ENCODE measurements at regions not wholly inside any gene's neighbourhood (a gene's known extent, or its start where the extent isn't known, plus 50 kb on each side); places are given as distances from the start of the nearest gene placed in this dataset.

DNA sequence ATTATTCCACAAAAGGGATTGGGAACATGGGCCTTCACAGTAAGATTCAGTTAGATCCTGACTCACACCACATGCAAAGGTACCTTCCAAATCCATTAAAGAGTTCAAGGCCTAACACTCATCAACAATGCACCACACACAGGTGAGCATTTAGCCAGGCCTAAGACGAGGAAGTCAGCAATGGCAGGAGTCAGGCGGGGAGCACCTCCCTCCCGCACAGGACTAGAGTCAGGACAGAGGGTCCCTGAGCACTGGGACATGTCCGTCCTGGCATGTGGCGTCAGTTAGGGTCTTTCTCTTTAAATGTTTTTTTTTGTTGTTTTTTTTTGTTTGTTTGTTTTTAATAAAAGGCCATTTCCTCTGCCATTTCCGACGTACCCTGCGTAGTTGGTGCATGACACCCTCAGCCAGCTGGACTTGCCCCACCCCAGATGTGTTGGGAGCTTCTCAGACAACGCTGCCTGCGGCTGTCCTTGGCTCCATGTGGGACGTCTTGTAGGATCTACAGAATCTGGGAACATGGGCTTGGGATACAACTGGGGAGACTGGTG lies 1458.6 kb downstream of the BRD1 start:
- TF ChIP-seq, protein P1, sequence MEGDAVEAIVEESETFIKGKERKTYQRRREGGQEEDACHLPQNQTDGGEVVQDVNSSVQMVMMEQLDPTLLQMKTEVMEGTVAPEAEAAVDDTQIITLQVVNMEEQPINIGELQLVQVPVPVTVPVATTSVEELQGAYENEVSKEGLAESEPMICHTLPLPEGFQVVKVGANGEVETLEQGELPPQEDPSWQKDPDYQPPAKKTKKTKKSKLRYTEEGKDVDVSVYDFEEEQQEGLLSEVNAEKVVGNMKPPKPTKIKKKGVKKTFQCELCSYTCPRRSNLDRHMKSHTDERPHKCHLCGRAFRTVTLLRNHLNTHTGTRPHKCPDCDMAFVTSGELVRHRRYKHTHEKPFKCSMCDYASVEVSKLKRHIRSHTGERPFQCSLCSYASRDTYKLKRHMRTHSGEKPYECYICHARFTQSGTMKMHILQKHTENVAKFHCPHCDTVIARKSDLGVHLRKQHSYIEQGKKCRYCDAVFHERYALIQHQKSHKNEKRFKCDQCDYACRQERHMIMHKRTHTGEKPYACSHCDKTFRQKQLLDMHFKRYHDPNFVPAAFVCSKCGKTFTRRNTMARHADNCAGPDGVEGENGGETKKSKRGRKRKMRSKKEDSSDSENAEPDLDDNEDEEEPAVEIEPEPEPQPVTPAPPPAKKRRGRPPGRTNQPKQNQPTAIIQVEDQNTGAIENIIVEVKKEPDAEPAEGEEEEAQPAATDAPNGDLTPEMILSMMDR (IDR thresholded peaks at IDR 0.05) = no peak
- Histone ChIP-seq H3K27me3 (no peaks in the 10 kb centered on the region), H3K27ac (no peak overlapping the region), H3K36me3 (no peaks in the 10 kb centered on the region), H3K4me1 (peaks cover 6 to 10% of the 10 kb centered on the region in 2 donors), H3K9me3 (no peaks in the 10 kb centered on the region), H3K4me3 (no peak overlapping the region)
- intact Hi-C loops (cut with DNase I) = no loop called here
- ATAC-seq = no peak
- DNase-seq = no peak

DNA sequence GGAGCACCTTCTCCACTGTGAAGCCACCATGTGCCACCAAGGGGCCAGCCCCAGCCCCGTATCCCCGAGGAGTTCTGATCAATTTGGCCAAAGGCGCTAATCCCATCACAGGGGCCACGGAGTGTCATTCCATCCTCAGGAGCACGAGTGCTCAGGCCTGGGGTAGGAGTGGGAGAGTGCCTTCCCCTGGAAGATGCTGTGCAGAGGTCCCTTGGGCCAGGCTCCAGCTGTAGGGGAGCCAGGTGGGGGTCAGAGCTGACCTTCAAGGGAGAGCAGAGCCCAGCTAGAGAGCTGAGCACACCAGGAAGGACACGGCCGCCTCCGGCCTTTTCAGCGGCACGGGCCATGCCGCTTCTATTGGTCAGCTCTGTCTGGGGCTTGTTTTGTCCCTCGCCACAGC lies 1459.9 kb downstream of the BRD1 start:
- no peaks in the 10 kb centered on the region for H3K36me3 ChIP-seq
- TF ChIP-seq, protein P1 (IDR thresholded peaks at IDR 0.05) = no peak
- DNase-seq (no peak), ATAC-seq (no peak)
- H3K27me3 ChIP-seq = no peaks in the 10 kb centered on the region
- H3K4me3 ChIP-seq = no peak overlapping the region
- no peak overlapping the region for H3K27ac ChIP-seq
- intact Hi-C loops (cut with DNase I) = no loop called here
- H3K4me1 ChIP-seq = peaks cover 6 to 10% of the 10 kb centered on the region in 2 donors
- H3K9me3 ChIP-seq = no peaks in the 10 kb centered on the region

DNA sequence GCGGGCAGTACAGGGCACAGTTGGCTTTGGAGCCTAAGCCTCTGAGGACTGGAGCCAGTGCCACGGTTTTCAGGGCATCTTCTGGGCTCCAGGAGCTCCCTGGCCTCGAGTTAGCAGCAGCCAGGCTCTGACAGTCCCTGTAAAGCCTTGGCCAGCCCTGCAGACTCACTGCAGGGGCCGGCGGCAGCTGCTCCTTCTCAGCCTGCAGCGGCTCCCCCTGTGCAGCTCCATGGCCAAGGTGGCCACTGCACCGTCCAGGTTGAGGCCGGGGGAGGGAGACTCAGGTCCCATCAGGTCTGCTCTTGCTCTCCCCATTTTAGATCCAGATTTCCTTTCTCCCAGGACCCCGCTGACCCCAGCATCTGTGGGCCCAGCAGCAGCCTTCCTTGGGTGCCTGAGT lies 1461.1 kb downstream of the BRD1 start:
- DNase-seq (no peak), ATAC-seq (no peak)
- no peak overlapping the region for H3K27ac ChIP-seq
- H3K27me3 ChIP-seq = no peaks in the 10 kb centered on the region
- H3K9me3 ChIP-seq = no peaks in the 10 kb centered on the region
- intact Hi-C loops (cut with DNase I) = no loop called here
- H3K4me1 ChIP-seq = peaks cover 6 to 10% of the 10 kb centered on the region in 2 donors
- no peaks in the 10 kb centered on the region for H3K36me3 ChIP-seq
- TF ChIP-seq, protein P1 (IDR thresholded peaks at IDR 0.05) = no peak
- H3K4me3 ChIP-seq = no peak overlapping the region

DNA sequence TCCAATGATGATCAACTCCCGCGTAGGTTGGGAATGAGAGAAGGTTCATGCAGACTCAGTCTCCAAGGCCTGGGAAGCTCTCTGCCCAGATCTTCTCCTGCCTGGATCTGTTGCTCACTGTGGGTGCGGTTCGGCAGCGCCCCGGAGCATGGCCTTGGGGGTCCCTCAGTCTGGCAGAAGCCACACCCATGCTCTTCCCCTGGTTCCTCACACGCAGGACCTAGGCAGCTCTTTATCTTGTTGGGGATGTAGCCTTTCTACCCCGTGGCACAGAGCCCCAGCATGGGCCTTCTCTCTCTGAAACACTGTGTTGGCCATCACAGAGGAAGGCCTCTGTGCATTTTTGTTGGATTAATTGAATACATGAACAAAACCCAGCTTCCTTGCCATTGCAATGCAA lies 1461.6 kb downstream of the BRD1 start:
- Histone ChIP-seq H3K27ac (no peak overlapping the region), H3K4me1 (peaks cover 6 to 10% of the 10 kb centered on the region in 2 donors), H3K36me3 (no peaks in the 10 kb centered on the region), H3K27me3 (no peaks in the 10 kb centered on the region), H3K9me3 (no peaks in the 10 kb centered on the region), H3K4me3 (no peak overlapping the region)
- intact Hi-C loops (cut with DNase I) = no loop called here
- no peak for DNase-seq
- no peak for ATAC-seq
- TF ChIP-seq, protein P1 (IDR thresholded peaks at IDR 0.05) = no peak

DNA sequence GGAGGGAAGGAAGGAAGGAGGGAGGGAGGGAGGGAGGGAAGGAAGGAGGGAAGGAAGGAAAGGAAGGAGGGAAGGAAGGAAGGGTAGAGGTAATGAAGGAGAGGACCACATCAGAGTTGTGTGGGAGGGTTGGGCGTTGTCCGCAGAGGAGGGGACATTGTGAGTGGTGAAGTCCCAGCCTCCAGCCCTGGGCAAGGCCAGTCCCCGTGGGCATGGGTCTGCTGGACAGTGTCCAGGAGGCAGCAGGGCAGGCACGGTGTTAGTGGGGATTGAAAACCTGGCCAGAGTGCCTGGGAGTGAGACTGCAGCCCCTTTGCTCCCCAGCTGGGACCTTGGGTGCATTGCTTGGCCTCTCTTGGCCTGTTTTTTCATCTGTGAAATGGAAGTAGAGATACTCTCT lies 1462.3 kb downstream of the BRD1 start:
- TF ChIP-seq, protein P1 (IDR thresholded peaks at IDR 0.05) = no peak
- DNase-seq = no peak
- intact Hi-C loops (cut with DNase I) = no loop called here

More for the DNA sequence above, 1462.3 kb downstream of the BRD1 start:
- Histone ChIP-seq H3K36me3 (no peaks in the 10 kb centered on the region), H3K4me3 (no peak overlapping the region), H3K27ac (no peak overlapping the region), H3K27me3 (no peaks in the 10 kb centered on the region), H3K4me1 (peaks cover 3 to 9% of the 10 kb centered on the region in 2 donors), H3K9me3 (no peaks in the 10 kb centered on the region)
- ATAC-seq = no peak

Data from left lung (tissue), 4 donors.